ENCODE measurements at regions not wholly inside any gene's neighbourhood (a gene's known extent, or its start where the extent isn't known, plus 50 kb on each side); places are given as distances from the start of the nearest gene placed in this dataset.

- no peak for DNase-seq
These were observed 1173.1 kb downstream of the UQCRFS1 start for GRCh38 chr19:28039677-28040381.

DNA sequence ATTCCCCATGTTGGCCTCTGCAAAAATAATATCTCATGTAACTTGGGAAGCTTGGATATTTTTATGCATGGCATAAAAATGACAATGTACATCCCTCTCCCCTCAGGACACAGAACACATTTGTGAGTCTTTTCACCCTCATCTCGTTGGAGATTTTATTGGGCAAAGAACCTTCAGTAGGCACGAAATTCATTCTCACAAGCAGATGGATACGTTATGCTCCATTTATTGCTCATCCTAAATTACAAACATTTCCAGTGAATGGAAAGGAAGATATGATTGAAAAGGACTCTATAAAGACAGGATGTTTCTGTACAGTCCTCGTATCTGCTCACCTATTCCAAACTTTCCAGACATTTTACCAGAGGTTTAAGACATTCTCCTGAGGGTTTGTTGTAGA is 1175.8 kb downstream of the UQCRFS1 start:
- DNase-seq: no peak

DNA sequence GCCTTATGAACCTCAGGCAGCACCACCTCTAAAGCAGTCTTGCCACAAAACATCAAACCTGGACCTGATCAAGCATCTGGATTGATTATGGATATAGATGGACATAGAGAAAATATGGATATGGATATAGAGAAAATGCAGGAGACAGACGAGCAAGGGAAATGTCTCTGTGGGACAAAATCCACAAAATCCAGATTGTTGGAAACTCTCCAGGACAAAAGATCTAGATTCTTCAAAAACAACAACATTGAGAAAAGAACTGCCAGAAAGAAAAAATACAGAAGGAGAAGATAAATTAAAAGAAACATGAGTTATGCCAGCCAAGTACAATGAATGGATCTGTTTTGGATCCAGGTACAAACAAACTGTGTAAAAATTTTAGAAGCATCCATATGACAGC is 1176.5 kb downstream of the UQCRFS1 start:
- DNase-seq: no peak

- no peak for DNase-seq
These were observed 1178.0 kb downstream of the UQCRFS1 start for GRCh38 chr19:28034936-28035335.

DNA sequence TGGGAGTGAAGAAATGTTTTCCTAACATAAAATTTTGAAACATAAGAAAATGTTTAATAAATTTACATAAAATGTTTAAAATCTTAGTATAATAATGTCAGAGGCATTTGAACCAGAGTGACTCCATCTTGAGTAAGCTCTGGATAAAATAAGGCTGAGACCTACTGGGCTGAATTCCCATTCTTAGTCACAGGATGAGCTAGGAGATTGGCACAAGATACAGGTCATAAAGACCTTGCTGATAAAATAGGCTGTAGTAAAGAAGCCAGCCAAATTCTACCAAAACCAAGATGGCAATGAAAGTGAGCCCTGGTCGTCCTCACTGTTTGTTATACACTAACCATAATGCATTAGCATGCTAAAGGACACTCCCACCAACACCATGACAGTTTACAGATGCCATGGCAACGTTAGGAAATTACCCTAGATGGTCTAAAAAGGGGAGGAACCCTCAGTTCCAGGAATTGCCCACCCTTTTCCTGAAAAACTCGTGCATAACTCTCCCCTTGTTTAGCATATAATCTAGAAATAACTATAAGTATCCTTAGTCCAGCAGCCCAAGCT is 1184.0 kb downstream of the UQCRFS1 start:
- DNase-seq: no peak

- no peak for DNase-seq
These were observed 1185.8 kb downstream of the UQCRFS1 start for GRCh38 chr19:28027116-28027515.

DNA sequence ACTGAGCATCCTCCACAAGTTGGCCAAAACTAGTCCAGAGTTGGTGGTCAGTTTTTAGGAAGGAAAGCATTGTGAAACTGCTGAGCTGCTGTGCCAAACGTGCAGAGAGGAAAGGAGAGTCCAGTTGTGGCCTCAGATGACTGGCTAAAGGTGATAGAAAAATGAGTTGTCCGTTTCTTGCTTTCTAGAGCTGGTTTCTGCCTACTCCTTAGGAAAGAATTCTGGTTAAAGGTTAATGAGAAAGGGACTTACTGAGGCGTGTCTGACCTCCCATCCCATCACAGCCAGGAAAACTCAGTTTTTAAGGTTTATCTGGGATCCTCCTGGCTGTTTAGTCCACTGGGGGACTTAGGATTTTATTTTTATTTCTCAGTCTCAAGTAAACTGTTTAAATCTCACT is 1186.3 kb downstream of the UQCRFS1 start:
- DNase-seq: no peak

DNA sequence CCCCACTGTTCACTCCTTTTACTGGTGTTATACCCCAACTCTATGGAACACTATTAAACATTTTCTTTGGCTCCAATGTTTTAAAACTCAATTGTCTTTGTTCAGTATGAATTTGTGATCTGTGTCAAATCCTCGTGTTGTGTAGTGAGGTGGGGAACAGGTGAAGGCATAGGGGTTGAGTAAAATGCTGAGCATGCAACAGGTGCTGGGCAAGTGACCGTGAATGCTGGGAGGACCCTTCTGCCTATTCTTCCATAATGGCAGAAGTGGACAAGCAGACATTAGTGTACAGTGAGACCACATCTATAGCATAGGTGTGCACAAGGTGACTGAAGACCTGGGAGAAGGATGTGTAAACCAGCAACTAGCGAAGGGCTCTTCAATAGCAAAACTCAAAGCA is 1188.0 kb downstream of the UQCRFS1 start:
- no peak for DNase-seq

- DNase-seq: peak; percentile 59
These were observed 1189.9 kb downstream of the UQCRFS1 start for GRCh38 chr19:28023064-28023463.

- no peak for DNase-seq
These were observed 1190.4 kb downstream of the UQCRFS1 start for GRCh38 chr19:28022506-28022905.

DNA sequence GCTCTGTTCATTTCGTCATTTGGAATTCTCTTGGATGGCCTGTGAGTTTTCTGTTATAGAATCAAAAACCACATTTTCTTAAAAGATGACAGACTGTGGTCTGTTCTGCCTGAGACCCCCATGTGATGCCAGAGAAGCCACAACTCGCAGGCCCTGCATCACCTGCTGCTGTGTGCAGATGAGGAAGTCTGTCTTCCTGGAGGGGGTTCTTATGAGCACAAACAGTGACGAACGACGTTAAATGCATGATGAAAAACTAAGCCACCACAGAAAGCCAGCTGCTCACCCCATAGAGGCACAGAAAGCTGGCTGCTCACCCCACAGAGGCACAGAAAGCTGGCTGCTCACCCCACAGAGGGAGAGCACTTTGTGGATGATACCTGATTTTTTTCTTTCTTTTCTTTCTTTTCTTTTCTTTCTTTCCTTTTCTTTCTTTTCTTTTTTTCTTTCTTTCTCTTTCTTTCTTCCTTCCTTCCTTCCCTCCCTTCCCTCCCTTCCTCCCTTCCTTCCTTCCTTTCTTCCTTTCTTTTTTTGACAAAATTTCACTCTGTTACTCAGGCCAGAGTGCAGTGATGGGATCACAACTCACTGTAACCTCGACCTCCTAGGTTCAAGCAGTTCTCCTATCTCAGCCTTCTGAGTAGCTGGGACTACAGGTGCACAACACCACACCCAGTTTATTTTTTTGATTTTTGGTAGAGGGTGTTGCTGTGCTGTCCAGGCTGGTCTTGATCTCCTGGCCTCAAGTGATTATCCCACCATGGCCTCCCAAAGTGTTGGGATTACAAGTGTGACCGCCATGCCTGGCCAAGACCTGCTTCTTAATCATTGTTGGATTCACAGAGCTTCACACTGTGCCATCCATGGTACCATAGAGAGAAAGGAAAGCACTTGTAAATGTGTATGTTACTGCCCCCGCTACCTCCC is 1191.4 kb downstream of the UQCRFS1 start:
- DNase-seq: no peak

DNA sequence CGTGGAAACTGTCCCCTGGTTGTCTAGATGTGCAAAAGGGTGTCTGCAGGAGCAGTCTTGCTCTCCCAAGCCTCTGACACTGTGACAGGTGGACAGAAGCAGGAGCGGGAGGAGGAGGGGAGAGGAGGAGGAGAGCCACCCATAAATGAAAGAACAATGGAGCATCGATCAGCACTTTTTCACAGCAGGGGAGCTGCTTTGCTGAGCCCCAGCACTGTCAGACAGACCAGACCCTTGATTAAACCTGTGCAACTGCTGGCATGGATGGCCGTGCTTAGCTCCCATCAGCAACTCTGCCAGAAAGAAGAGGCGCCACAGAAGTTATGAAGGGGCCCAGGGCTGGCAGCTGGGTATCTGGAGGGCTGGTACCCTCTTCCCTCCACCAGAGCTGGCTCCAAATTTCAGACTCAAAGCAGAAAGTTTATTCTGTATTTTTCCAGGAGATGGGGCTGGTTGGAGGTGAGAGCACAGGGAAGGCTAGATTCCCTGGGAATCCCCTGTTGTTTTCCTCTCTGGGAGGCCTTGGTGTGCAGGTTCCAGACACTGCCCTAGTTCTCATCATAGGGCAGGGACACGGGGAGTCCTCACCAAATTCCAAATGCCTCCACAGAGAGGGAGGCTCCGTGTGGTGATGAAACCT is 1192.2 kb downstream of the UQCRFS1 start:
- no peak for DNase-seq

DNA sequence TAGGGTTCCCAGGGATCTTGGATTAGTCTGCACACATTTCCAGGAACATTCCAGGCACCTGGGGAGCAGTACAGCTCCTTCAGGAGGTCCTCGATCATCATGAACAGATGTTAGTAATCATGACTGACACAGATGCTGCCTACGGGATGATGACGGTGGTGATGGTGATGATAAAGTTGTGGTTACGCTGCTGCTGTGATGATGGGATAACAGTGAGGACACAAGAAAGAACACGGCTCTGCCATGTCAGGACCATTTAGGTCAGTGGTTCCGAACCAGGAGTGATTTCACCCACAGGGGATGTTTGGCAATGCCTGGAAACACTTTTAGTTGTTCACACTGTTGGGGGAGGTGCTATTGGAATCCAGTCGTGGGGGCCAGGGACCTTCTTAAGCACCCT is 1193.0 kb downstream of the UQCRFS1 start:
- DNase-seq: no peak

GRCh38 chr19:28019371-28019770 is 1193.6 kb downstream of the UQCRFS1 start:
- DNase-seq: no peak

- DNase-seq: no peak
These were observed 1194.5 kb downstream of the UQCRFS1 start for GRCh38 chr19:28018499-28018898.

- no peak for DNase-seq
These were observed 1198.1 kb downstream of the UQCRFS1 start for GRCh38 chr19:28014615-28015405.

DNA sequence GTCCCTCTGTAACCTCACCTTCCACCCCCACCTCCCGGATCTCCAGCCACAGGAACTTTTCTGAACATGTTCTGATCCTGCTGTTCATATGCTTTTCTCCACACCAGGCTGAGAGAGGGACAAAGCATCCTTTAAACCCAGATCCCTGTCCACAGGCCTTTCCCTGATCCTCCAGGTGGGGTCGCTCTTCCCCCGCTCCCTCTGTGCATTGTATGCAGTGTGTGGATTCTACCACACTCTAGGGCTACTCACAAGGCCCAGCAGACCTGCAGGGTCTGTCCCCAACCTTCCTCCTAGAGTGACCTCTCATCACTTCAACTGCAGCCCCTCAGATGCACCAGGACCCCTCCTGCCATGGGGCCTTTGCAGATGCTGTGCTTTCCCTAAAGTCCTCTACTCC is 1200.6 kb downstream of the UQCRFS1 start:
- no peak for DNase-seq

DNA sequence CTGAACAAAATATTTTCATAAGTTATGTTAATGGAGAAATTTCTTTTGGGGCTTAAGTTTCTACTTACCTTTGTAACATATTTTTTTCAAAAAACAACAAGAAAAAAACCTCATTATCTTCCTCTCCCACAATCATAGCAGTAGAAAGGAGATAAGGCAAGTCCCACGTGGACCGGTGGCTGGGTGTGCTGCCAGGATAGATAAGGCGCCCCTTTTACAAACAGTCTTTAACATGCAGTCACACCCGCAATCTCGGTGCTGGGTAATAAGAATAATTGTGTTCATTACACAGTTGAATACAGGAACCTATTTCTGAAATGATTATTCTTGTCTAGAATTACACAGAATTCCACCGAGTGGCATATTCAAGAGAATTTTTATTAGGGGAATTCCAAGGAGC is 1202.3 kb downstream of the UQCRFS1 start:
- no peak for DNase-seq

GRCh38 chr19:28009696-28010095 is 1203.3 kb downstream of the UQCRFS1 start:
- peak; percentile 36 for DNase-seq

- no peak for DNase-seq
These were observed 1204.3 kb downstream of the UQCRFS1 start for GRCh38 chr19:28008695-28009094.

GRCh38 chr19:28003543-28003942 is 1209.4 kb downstream of the UQCRFS1 start:
- no peak for DNase-seq

- DNase-seq: no peak
These were observed 1215.9 kb downstream of the UQCRFS1 start for GRCh38 chr19:27997069-27997468.
